ENCODE measurements at regions not wholly inside any gene's neighbourhood (a gene's known extent, or its start where the extent isn't known, plus 50 kb on each side); places are given as distances from the start of the nearest gene placed in this dataset.
A peak's percentile ranks its signal among the peaks of the same experiment; 100 is the strongest.
"Not testable (repeated sequence)": the region's sequence is repeated elsewhere in the genome, so short reads cannot be mapped to it uniquely, and the experiment has no call there.

GRCh38 chr6:19569563-19569962 lies 267.6 kb upstream of the ID4 start:
- in situ Hi-C loops (cut with HindIII; ENCODE audit: low pct_unique_long_range_greater_than_20kb, low sequenced_read_pairs): no loop called here

GRCh38 chr6:19571176-19571575 lies 266.0 kb upstream of the ID4 start:
- no peak for DNase-seq (ENCODE audit: low read depth, low spot score)
- in situ Hi-C loops (cut with HindIII; ENCODE audit: low pct_unique_long_range_greater_than_20kb, low sequenced_read_pairs): no loop called here

More at GRCh38 chr6:19569563-19569962, 267.6 kb upstream of the ID4 start:
- DNase-seq (ENCODE audit: low read depth, low spot score): peak; percentile 15

- in situ Hi-C loops (cut with HindIII; ENCODE audit: low pct_unique_long_range_greater_than_20kb, low sequenced_read_pairs): no loop called here
- no peak for DNase-seq (ENCODE audit: low read depth, low spot score)
These were observed 258.7 kb upstream of the ID4 start for GRCh38 chr6:19578481-19578880.

GRCh38 chr6:19584207-19584606 lies 253.0 kb upstream of the ID4 start:
- DNase-seq (ENCODE audit: low read depth, low spot score); in situ Hi-C loops (cut with HindIII; ENCODE audit: low pct_unique_long_range_greater_than_20kb, low sequenced_read_pairs): not testable (repeated sequence)

- DNase-seq (ENCODE audit: low read depth, low spot score): no peak
- in situ Hi-C loops (cut with HindIII; ENCODE audit: low pct_unique_long_range_greater_than_20kb, low sequenced_read_pairs): no loop called here
These were observed 249.8 kb upstream of the ID4 start for GRCh38 chr6:19587238-19587942.

GRCh38 chr6:19590501-19591131 lies 246.6 kb upstream of the ID4 start:
- in situ Hi-C loops (cut with HindIII; ENCODE audit: low pct_unique_long_range_greater_than_20kb, low sequenced_read_pairs): no loop called here
- DNase-seq (ENCODE audit: low read depth, low spot score): no peak

GRCh38 chr6:19597809-19598320 lies 239.3 kb upstream of the ID4 start:
- in situ Hi-C loops (cut with HindIII; ENCODE audit: low pct_unique_long_range_greater_than_20kb, low sequenced_read_pairs): no loop called here
- DNase-seq (ENCODE audit: low read depth, low spot score): no peak

GRCh38 chr6:19599796-19600464 lies 237.2 kb upstream of the ID4 start:
- no peak for DNase-seq (ENCODE audit: low read depth, low spot score)
- in situ Hi-C loops (cut with HindIII; ENCODE audit: low pct_unique_long_range_greater_than_20kb, low sequenced_read_pairs): no loop called here

- no peak for DNase-seq (ENCODE audit: low read depth, low spot score)
- in situ Hi-C loops (cut with HindIII; ENCODE audit: low pct_unique_long_range_greater_than_20kb, low sequenced_read_pairs): no loop called here
These were observed 234.6 kb upstream of the ID4 start for GRCh38 chr6:19602434-19603013.

- in situ Hi-C loops (cut with HindIII; ENCODE audit: low pct_unique_long_range_greater_than_20kb, low sequenced_read_pairs): no loop called here
- no peak for DNase-seq (ENCODE audit: low read depth, low spot score)
These were observed 233.4 kb upstream of the ID4 start for GRCh38 chr6:19603721-19604120.

- DNase-seq (ENCODE audit: low read depth, low spot score): peak; percentile 15
- in situ Hi-C loops (cut with HindIII; ENCODE audit: low pct_unique_long_range_greater_than_20kb, low sequenced_read_pairs): no loop called here
These were observed 231.5 kb upstream of the ID4 start for GRCh38 chr6:19605624-19606023.

GRCh38 chr6:19608546-19608945 lies 228.6 kb upstream of the ID4 start:
- no peak for DNase-seq (ENCODE audit: low read depth, low spot score)
- in situ Hi-C loops (cut with HindIII; ENCODE audit: low pct_unique_long_range_greater_than_20kb, low sequenced_read_pairs): no loop called here

- no peak for DNase-seq (ENCODE audit: low read depth, low spot score)
- in situ Hi-C loops (cut with HindIII; ENCODE audit: low pct_unique_long_range_greater_than_20kb, low sequenced_read_pairs): no loop called here
These were observed 227.1 kb upstream of the ID4 start for GRCh38 chr6:19609972-19610641.

GRCh38 chr6:19612672-19613466 lies 224.3 kb upstream of the ID4 start:
- in situ Hi-C loops (cut with HindIII; ENCODE audit: low pct_unique_long_range_greater_than_20kb, low sequenced_read_pairs); DNase-seq (ENCODE audit: low read depth, low spot score): not testable (repeated sequence)

GRCh38 chr6:19613678-19614077 lies 223.5 kb upstream of the ID4 start:
- DNase-seq (ENCODE audit: low read depth, low spot score): peak; percentile 42
- in situ Hi-C loops (cut with HindIII; ENCODE audit: low pct_unique_long_range_greater_than_20kb, low sequenced_read_pairs): no loop called here

- in situ Hi-C loops (cut with HindIII; ENCODE audit: low pct_unique_long_range_greater_than_20kb, low sequenced_read_pairs): no loop called here
- no peak for DNase-seq (ENCODE audit: low read depth, low spot score)
These were observed 221.1 kb upstream of the ID4 start for GRCh38 chr6:19616022-19616421.

- in situ Hi-C loops (cut with HindIII; ENCODE audit: low pct_unique_long_range_greater_than_20kb, low sequenced_read_pairs): no loop called here
These were observed 204.9 kb upstream of the ID4 start for GRCh38 chr6:19632230-19632629.

More at GRCh38 chr6:19632230-19632629, 204.9 kb upstream of the ID4 start:
- DNase-seq (ENCODE audit: low read depth, low spot score): no peak

Measured in SK-MEL-5 (cell line).